ENCODE measurements at regions not wholly inside any gene's neighbourhood (a gene's known extent, or its start where the extent isn't known, plus 50 kb on each side); places are given as distances from the start of the nearest gene placed in this dataset.

GRCh38 chr7:156123362-156123761 lies 311.1 kb upstream of the SHH start:
- H3K79me2 ChIP-seq (ENCODE audit: insufficient read depth, low read length) = no peaks in the 10 kb centered on the region
- H3K4me1 ChIP-seq (ENCODE audit: insufficient read depth, low read length) = no peaks in the 10 kb centered on the region
- H3K36me3 ChIP-seq (ENCODE audit: insufficient read depth, low read length) = no peaks in the 10 kb centered on the region
- no peaks in the 10 kb centered on the region for H4K20me1 ChIP-seq (ENCODE audit: insufficient read depth, low read length)
- no peaks in the 10 kb centered on the region for H3K27me3 ChIP-seq (ENCODE audit: insufficient read depth, low read length)
- no peak overlapping the region for H3K27ac ChIP-seq (ENCODE audit: low read depth, low read length)
- no peak for DNase-seq (ENCODE audit: insufficient read length, low spot score, missing footprints)
- H3K9me3 ChIP-seq (ENCODE audit: low read depth, low read length) = no peaks in the 10 kb centered on the region
- no peak overlapping the region for H3K4me2 ChIP-seq (ENCODE audit: insufficient read depth, low read length)
- H3K4me3 ChIP-seq (ENCODE audit: insufficient read depth, low read length) = no peak overlapping the region
- H2AFZ ChIP-seq (ENCODE audit: low read length) = no peak overlapping the region
- TF ChIP-seq CTCF (IDR thresholded peaks at IDR 0.05; ENCODE audit: extremely low read depth, low read depth, low read length) = no peak

- no peaks in the 10 kb centered on the region for H3K36me3 ChIP-seq (ENCODE audit: insufficient read depth, low read length)
- no peaks in the 10 kb centered on the region for H3K9me3 ChIP-seq (ENCODE audit: low read depth, low read length)
- TF ChIP-seq CTCF (IDR thresholded peaks at IDR 0.05; ENCODE audit: extremely low read depth, low read depth, low read length) = no peak
These were observed 310.6 kb upstream of the SHH start for GRCh38 chr7:156122752-156123354.

GRCh38 chr7:156121956-156122355 lies 309.7 kb upstream of the SHH start:
- DNase-seq (ENCODE audit: insufficient read length, low spot score, missing footprints) = no peak
- Histone ChIP-seq H3K4me2 (ENCODE audit: insufficient read depth, low read length) (no peak overlapping the region), H3K36me3 (ENCODE audit: insufficient read depth, low read length) (no peaks in the 10 kb centered on the region), H3K9me3 (ENCODE audit: low read depth, low read length) (no peaks in the 10 kb centered on the region), H3K79me2 (ENCODE audit: insufficient read depth, low read length) (no peaks in the 10 kb centered on the region), H3K27ac (ENCODE audit: low read depth, low read length) (no peak overlapping the region), H3K27me3 (ENCODE audit: insufficient read depth, low read length) (no peaks in the 10 kb centered on the region), H3K4me1 (ENCODE audit: insufficient read depth, low read length) (no peaks in the 10 kb centered on the region), H2AFZ (ENCODE audit: low read length) (no peak overlapping the region), H3K4me3 (ENCODE audit: insufficient read depth, low read length) (no peak overlapping the region), H4K20me1 (ENCODE audit: insufficient read depth, low read length) (no peaks in the 10 kb centered on the region)
- no peak for TF ChIP-seq CTCF (IDR thresholded peaks at IDR 0.05; ENCODE audit: extremely low read depth, low read depth, low read length)

More at GRCh38 chr7:156122752-156123354, 310.6 kb upstream of the SHH start:
- H4K20me1 ChIP-seq (ENCODE audit: insufficient read depth, low read length) = no peaks in the 10 kb centered on the region
- no peak overlapping the region for H3K27ac ChIP-seq (ENCODE audit: low read depth, low read length)
- no peak overlapping the region for H3K4me2 ChIP-seq (ENCODE audit: insufficient read depth, low read length)
- no peaks in the 10 kb centered on the region for H3K27me3 ChIP-seq (ENCODE audit: insufficient read depth, low read length)
- H3K4me1 ChIP-seq (ENCODE audit: insufficient read depth, low read length) = no peaks in the 10 kb centered on the region
- H3K4me3 ChIP-seq (ENCODE audit: insufficient read depth, low read length) = no peak overlapping the region
- H3K79me2 ChIP-seq (ENCODE audit: insufficient read depth, low read length) = no peaks in the 10 kb centered on the region
- no peak overlapping the region for H2AFZ ChIP-seq (ENCODE audit: low read length)
- DNase-seq (ENCODE audit: insufficient read length, low spot score, missing footprints) = no peak

- Histone ChIP-seq H3K27me3 (ENCODE audit: insufficient read depth, low read length) (no peaks in the 10 kb centered on the region), H3K9me3 (ENCODE audit: low read depth, low read length) (no peaks in the 10 kb centered on the region), H4K20me1 (ENCODE audit: insufficient read depth, low read length) (no peaks in the 10 kb centered on the region), H3K4me3 (ENCODE audit: insufficient read depth, low read length) (no peak overlapping the region), H3K79me2 (ENCODE audit: insufficient read depth, low read length) (no peaks in the 10 kb centered on the region), H2AFZ (ENCODE audit: low read length) (no peak overlapping the region), H3K4me1 (ENCODE audit: insufficient read depth, low read length) (no peaks in the 10 kb centered on the region), H3K4me2 (ENCODE audit: insufficient read depth, low read length) (no peak overlapping the region), H3K36me3 (ENCODE audit: insufficient read depth, low read length) (no peaks in the 10 kb centered on the region), H3K27ac (ENCODE audit: low read depth, low read length) (no peak overlapping the region)
- TF ChIP-seq CTCF (IDR thresholded peaks at IDR 0.05; ENCODE audit: extremely low read depth, low read depth, low read length) = no peak
- DNase-seq (ENCODE audit: insufficient read length, low spot score, missing footprints) = no peak
These were observed 309.2 kb upstream of the SHH start for GRCh38 chr7:156121434-156121833.

All from osteoblast (primary cell).